MM.1S (cell line): ENCODE measurements at regions not wholly inside any gene's neighbourhood (a gene's known extent, or its start where the extent isn't known, plus 50 kb on each side); places are given as distances from the start of the nearest gene placed in this dataset.
"Not testable (repeated sequence)": the region's sequence is repeated elsewhere in the genome, so short reads cannot be mapped to it uniquely, and the experiment has no call there.

Source experiments
- DNase-seq: peaks from one replicate; pipeline ENCODE4 v3.0.0-alpha.2; 2015
- H2AFZ ChIP-seq: fragments of 300-600 bp; sonication (generic); 2 replicates; pipeline ENCODE4 v1.6.0; 2016; ENCODE audit warnings: antibody characterized with exemption, low read length
- H3F3A ChIP-seq: fragments of 300-600 bp; sonication (generic); 2 replicates; pipeline ENCODE4 v1.6.1; 2016; ENCODE audit warnings: mild to moderate bottlenecking, antibody characterized with exemption, low read length, moderate library complexity, mixed read lengths; ENCODE audit not compliant: insufficient read depth
- H3K27ac ChIP-seq: fragments of 300-600 bp; sonication (generic); 2 replicates; pipeline ENCODE4 v1.5.1; 2016; ENCODE audit warnings: mild to moderate bottlenecking, low read length
- H3K27me3 ChIP-seq: fragments of 300-600 bp; sonication (generic); replicated peaks from 2 replicates; pipeline ENCODE4 v1.6.0; 2016; ENCODE audit warnings: low read length; ENCODE audit not compliant: insufficient read depth
- H3K36me3 ChIP-seq: fragments of 300-600 bp; sonication (generic); replicated peaks from 2 replicates; pipeline ENCODE4 v1.6.1; 2016; ENCODE audit warnings: mild to moderate bottlenecking, low read length, mixed read lengths; ENCODE audit not compliant: insufficient read depth
- H3K4me1 ChIP-seq: fragments of 300-600 bp; sonication (generic); 2 replicates; pipeline ENCODE4 v1.6.1; 2016; ENCODE audit warnings: low read length, mixed read lengths
- H3K4me2 ChIP-seq: fragments of 300-600 bp; sonication (generic); 2 replicates; pipeline ENCODE4 v1.6.0; 2016; ENCODE audit warnings: low read depth, low read length
- H3K4me3 ChIP-seq: fragments of 300-600 bp; sonication (generic); 2 replicates; pipeline ENCODE4 v1.5.1; 2016; ENCODE audit warnings: low read length, mixed read lengths
- H3K79me2 ChIP-seq: fragments of 300-600 bp; sonication (generic); 2 replicates; pipeline ENCODE4 v1.6.1; 2016; ENCODE audit warnings: mixed run types, low read length, mixed read lengths
- H3K9ac ChIP-seq: fragments of 300-600 bp; sonication (generic); 2 replicates; pipeline ENCODE4 v1.6.1; 2016; ENCODE audit warnings: low read length, mixed read lengths
- H3K9me2 ChIP-seq: fragments of 300-600 bp; sonication (generic); replicated peaks from 2 replicates; pipeline ENCODE4 v1.6.1; 2016; ENCODE audit warnings: mild to moderate bottlenecking, low read length, mixed read lengths; ENCODE audit not compliant: insufficient read depth
- H3K9me3 ChIP-seq: fragments of 300-600 bp; sonication (generic); replicated peaks from 2 replicates; pipeline ENCODE4 v1.6.1; 2016; ENCODE audit warnings: mild to moderate bottlenecking, low read length, mixed read lengths; ENCODE audit not compliant: insufficient read depth
- H4K20me1 ChIP-seq: fragments of 300-600 bp; sonication (generic); 2 replicates; pipeline ENCODE4 v1.6.1; 2016; ENCODE audit warnings: mild to moderate bottlenecking, low read length, moderate library complexity, mixed read lengths; ENCODE audit not compliant: insufficient read depth
- EZH2 ChIP-seq: fragments of 300-600 bp; sonication (generic); optimal IDR thresholded peaks from 2 replicates; pipeline ENCODE3; 2017; ENCODE audit warnings: low read depth, mild to moderate bottlenecking, antibody characterized with exemption, low read length, mixed read lengths
- EZH2phosphoT487 ChIP-seq: fragments of 300-600 bp; sonication (generic); IDR thresholded peaks from 2 replicates; pipeline ENCODE4 v1.6.1; 2018; ENCODE audit warnings: antibody characterized with exemption, low read length
- TF ChIP-seq, protein P1 (sequence below): fragments of 300-600 bp; sonication (generic); IDR thresholded peaks from 2 replicates; pipeline ENCODE4 v1.5.1; 2016; ENCODE audit warnings: antibody characterized with exemption, low read length, mixed read lengths

DNA sequence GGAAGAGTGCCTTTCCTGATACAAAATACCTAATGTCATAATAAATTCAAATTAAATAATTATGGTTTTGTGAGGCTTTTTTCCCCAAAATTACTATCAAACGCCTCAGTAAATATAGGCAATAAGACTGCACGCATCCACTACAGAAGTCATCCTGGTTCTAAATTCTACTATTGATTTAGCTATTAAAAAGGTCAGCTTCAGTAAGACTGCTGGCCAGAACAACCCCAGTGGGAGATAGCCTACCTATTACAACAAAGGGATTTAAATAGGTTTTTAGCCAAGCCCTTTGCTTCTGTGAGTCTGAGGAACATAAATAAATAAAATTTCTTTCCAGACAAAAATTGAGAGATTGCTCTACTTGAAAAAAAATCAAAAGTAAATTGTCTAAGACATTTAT is 132.1 kb downstream of the PLPPR4 start:
- no peaks in the 10 kb centered on the region for H3K4me1 ChIP-seq
- no peak overlapping the region for H3K4me3 ChIP-seq
- no peak overlapping the region for H3K9ac ChIP-seq
- H3K27me3 ChIP-seq, result no peaks in the 10 kb centered on the region
- TF ChIP-seq EZH2phosphoT487 (no peak), EZH2 (no peak)
- TF ChIP-seq, protein P1, sequence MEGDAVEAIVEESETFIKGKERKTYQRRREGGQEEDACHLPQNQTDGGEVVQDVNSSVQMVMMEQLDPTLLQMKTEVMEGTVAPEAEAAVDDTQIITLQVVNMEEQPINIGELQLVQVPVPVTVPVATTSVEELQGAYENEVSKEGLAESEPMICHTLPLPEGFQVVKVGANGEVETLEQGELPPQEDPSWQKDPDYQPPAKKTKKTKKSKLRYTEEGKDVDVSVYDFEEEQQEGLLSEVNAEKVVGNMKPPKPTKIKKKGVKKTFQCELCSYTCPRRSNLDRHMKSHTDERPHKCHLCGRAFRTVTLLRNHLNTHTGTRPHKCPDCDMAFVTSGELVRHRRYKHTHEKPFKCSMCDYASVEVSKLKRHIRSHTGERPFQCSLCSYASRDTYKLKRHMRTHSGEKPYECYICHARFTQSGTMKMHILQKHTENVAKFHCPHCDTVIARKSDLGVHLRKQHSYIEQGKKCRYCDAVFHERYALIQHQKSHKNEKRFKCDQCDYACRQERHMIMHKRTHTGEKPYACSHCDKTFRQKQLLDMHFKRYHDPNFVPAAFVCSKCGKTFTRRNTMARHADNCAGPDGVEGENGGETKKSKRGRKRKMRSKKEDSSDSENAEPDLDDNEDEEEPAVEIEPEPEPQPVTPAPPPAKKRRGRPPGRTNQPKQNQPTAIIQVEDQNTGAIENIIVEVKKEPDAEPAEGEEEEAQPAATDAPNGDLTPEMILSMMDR, result no peak
- H4K20me1 ChIP-seq, result no peaks in the 10 kb centered on the region
- no peak overlapping the region for H3K4me2 ChIP-seq
- H3K9me2 ChIP-seq, result no peaks in the 10 kb centered on the region
- H3K79me2 ChIP-seq, result no peaks in the 10 kb centered on the region
- DNase-seq, result no peak
- H3F3A ChIP-seq, result no peaks in the 10 kb centered on the region
- no peaks in the 10 kb centered on the region for H3K9me3 ChIP-seq
- no peak overlapping the region for H2AFZ ChIP-seq
- H3K27ac ChIP-seq, result no peak overlapping the region
- H3K36me3 ChIP-seq, result no peaks in the 10 kb centered on the region

DNA sequence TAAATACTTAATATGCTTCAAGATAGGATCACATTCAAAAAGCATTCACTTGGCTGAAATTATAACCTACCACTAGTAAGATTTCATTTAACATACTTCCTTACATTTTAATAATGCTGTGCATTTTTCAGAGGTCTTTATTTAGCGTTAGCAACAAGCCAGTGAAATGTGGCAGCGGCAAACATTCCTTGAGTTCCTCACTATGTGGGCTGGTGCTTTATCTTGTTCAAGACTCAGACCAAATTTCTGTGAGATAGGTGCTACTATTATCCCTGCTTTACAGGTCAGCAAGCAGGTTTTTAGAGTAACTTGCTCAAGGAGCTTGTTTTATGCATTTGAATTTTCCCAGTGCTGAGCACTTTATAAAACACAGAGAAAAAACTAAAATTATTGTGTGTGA is 132.7 kb downstream of the PLPPR4 start:
- Histone ChIP-seq H3K9me2 (no peaks in the 10 kb centered on the region), H3K27ac (no peak overlapping the region), H3K4me1 (no peaks in the 10 kb centered on the region), H3K9ac (no peak overlapping the region), H2AFZ (no peak overlapping the region), H3K9me3 (no peaks in the 10 kb centered on the region), H3K36me3 (no peaks in the 10 kb centered on the region), H4K20me1 (no peaks in the 10 kb centered on the region), H3K4me2 (no peak overlapping the region), H3K4me3 (no peak overlapping the region), H3K27me3 (no peaks in the 10 kb centered on the region), H3F3A (no peaks in the 10 kb centered on the region), H3K79me2 (no peaks in the 10 kb centered on the region)
- no peak for DNase-seq
- TF ChIP-seq EZH2 (no peak), EZH2phosphoT487 (no peak)
- TF ChIP-seq, protein P1, result no peak

DNA sequence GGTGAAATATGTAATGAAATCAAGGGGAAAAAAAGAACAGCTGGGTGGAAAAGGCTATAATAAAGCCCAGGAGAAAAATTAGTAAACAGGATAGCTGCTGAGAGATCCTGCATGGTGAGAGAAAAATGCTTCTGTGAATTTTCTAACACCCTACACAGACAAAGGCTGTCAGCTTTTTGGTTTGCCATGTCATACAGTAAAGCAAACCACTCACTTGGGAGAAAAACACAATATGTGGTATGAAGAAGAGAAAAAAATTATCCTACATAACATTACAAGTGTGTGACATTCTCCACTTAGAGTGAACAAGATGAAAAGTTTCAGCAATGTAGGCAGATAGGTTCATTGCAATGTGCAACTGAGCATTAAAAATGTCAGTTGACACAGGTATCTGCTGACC is 133.6 kb downstream of the PLPPR4 start:
- Histone ChIP-seq H3K79me2 (no peaks in the 10 kb centered on the region), H3K4me1 (no peaks in the 10 kb centered on the region), H3K27me3 (no peaks in the 10 kb centered on the region), H3K9ac (no peak overlapping the region), H3K4me3 (no peak overlapping the region), H3F3A (no peaks in the 10 kb centered on the region), H3K36me3 (no peaks in the 10 kb centered on the region), H3K4me2 (no peak overlapping the region), H3K27ac (no peak overlapping the region), H4K20me1 (no peaks in the 10 kb centered on the region), H3K9me2 (no peaks in the 10 kb centered on the region), H3K9me3 (no peaks in the 10 kb centered on the region), H2AFZ (no peak overlapping the region)
- DNase-seq, result no peak
- TF ChIP-seq EZH2, result no peak
- TF ChIP-seq, protein P1, result no peak
- TF ChIP-seq EZH2phosphoT487, result no peak

DNA sequence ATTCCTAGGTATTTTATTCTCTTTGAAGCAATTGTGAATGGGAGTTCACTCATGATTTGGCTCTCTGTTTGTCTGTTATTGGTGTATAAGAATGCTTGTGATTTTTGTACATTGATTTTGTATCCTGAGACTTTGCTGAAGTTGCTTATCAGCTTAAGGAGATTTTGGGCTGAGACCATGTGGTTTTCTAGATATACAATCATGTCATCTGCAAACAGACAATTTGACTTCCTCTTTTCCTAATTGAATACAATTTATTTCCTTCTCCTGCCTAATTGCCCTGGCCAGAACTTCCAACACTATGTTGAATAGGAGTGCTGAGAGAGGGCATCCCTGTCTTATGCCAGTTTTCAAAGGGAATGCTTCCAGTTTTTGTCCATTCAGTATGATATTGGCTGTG is 137.3 kb downstream of the PLPPR4 start:
- not testable (repeated sequence) for H3K4me3 ChIP-seq, H4K20me1 ChIP-seq, H3K79me2 ChIP-seq, DNase-seq, H3F3A ChIP-seq, H3K9me3 ChIP-seq, H3K4me2 ChIP-seq, H3K36me3 ChIP-seq, H3K27ac ChIP-seq, H2AFZ ChIP-seq, H3K9ac ChIP-seq, H3K9me2 ChIP-seq, H3K27me3 ChIP-seq, H3K4me1 ChIP-seq

DNA sequence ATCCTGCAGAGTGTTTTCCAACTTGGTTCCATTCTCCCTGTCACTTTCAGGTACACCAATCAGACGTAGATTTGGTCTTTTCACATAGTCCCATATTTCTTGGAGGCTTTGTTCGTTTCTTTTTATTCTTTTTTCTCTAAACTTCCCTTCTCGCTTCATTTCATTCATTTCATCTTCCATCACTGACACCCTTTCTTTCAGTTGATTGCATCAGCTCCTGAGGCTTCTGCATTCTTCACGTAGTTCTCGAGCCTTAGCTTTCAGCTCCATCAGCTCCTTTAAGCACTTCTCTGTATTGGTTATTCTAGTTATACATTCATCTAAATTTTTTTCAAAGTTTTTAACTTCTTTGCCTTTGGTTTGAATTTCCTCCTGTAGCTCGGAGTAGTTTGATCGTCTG is 140.1 kb downstream of the PLPPR4 start:
- H3K36me3 ChIP-seq, H3K9me2 ChIP-seq, H3K27ac ChIP-seq, H4K20me1 ChIP-seq, H3K27me3 ChIP-seq, H2AFZ ChIP-seq, H3K79me2 ChIP-seq, DNase-seq, H3K4me3 ChIP-seq, H3K9ac ChIP-seq, H3K4me1 ChIP-seq, H3K9me3 ChIP-seq, H3K4me2 ChIP-seq, H3F3A ChIP-seq: not testable (repeated sequence)

DNA sequence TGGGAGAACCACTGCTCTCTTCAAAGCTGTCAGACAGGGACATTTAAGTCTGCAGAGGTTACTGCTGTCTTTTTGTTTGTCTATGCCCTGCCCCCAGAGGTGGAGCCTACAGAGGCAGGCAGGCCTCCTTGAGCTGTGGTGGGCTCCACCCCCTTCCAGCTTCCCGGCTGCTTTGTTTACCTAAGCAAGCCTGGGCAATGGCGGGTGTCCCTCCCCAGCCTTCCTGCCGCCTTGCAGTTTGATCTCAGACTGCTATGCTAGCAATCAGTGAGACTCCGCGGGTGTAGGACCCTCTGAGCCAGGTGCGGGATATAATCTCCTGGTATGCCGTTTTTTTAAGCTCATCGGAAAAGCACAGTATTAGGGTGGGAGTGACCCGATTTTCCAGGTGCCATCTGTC is 141.0 kb downstream of the PLPPR4 start:
- H4K20me1 ChIP-seq, DNase-seq, H3K9me2 ChIP-seq, H3K4me3 ChIP-seq, H3K27me3 ChIP-seq, H3K9me3 ChIP-seq, H3K36me3 ChIP-seq, H3K4me1 ChIP-seq, H3K27ac ChIP-seq, H3K79me2 ChIP-seq, H3F3A ChIP-seq, H3K4me2 ChIP-seq, H2AFZ ChIP-seq, H3K9ac ChIP-seq: not testable (repeated sequence)
